SU-DHL-6 (cell line): ENCODE measurements at regions not wholly inside any gene's neighbourhood (a gene's known extent, or its start where the extent isn't known, plus 50 kb on each side); places are given as distances from the start of the nearest gene placed in this dataset.

Experiments used
- EZH2phosphoT487 ChIP-seq: fragments of 200-600 bp; sonication (generic), shearing (Covaris generic); conservative IDR thresholded peaks from 2 replicates; pipeline ENCODE4 v1.6.1; 2018; ENCODE audit warnings: mild to moderate bottlenecking, antibody characterized with exemption, low read length, moderate library complexity, mixed read lengths
- TF ChIP-seq, protein P1 (sequence below): fragments of 200-600 bp; sonication (generic); IDR thresholded peaks from one replicate; pipeline ENCODE4 v1.5.1; 2017; ENCODE audit warnings: antibody characterized with exemption, mild to moderate bottlenecking, low read length, moderate library complexity; ENCODE audit not compliant: insufficient read depth, poor library complexity, severe bottlenecking

DNA sequence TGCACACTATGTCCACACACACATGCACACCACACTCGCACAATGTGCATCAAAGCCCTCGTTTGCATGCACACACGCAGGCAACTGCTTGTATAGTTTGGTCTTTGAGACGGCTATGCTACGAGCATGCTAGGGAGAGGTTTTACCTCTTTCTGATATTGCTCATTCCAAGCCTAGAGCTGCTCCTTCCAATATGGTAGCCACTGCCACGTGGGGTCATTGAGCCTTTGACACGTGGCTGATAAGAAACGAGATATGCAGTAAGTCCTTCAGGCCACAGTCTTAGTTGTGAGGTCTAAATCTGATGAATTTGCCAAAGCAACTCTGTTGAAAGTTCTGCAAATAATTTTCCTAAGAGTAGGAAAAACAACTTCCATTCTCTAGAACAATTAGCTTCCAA lies 204.4 kb downstream of the KLF6 start:
- TF ChIP-seq, protein P1, sequence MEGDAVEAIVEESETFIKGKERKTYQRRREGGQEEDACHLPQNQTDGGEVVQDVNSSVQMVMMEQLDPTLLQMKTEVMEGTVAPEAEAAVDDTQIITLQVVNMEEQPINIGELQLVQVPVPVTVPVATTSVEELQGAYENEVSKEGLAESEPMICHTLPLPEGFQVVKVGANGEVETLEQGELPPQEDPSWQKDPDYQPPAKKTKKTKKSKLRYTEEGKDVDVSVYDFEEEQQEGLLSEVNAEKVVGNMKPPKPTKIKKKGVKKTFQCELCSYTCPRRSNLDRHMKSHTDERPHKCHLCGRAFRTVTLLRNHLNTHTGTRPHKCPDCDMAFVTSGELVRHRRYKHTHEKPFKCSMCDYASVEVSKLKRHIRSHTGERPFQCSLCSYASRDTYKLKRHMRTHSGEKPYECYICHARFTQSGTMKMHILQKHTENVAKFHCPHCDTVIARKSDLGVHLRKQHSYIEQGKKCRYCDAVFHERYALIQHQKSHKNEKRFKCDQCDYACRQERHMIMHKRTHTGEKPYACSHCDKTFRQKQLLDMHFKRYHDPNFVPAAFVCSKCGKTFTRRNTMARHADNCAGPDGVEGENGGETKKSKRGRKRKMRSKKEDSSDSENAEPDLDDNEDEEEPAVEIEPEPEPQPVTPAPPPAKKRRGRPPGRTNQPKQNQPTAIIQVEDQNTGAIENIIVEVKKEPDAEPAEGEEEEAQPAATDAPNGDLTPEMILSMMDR: no peak
- no peak for TF ChIP-seq EZH2phosphoT487
